ENCODE measurements at regions not wholly inside any gene's neighbourhood (a gene's known extent, or its start where the extent isn't known, plus 50 kb on each side); places are given as distances from the start of the nearest gene placed in this dataset.

DNA sequence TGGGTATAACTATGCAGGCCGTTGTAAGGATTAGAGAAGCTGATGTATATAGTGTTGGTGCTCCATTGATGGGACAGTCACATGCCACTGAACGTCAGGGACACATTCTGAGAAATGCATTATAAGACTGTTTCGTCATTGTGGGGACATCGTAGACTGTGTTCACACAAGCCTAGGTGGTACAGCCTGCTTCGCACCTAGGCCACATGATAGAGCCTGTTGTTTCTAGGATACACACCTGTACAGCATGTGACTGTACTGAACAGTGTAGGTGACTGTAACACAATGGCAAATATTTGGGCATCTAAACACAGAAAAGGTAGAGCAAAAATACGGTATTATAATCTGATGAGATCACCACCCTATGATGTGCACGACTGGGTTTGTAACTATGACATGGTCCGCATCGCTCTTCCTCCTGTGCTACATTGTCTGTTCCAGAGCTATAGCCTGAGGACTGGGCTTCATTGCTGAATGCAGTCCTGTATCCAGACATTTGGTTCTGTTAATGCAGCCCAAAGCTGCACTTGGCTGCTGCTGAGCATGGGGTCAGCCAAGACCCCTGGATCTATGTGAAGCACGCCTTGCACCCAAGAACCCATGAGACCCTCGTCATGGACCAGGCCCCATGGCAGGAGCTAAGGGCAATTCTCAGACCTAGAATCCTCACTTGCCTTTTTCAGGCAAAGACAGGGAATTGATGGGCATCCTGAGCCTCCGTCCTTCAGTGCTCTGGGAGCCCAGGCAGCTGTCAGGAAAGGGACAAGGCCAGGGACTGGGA, 51.1 kb upstream of the THY1 start:
- no peak for DNase-seq (ENCODE audit: low read depth)

DNA sequence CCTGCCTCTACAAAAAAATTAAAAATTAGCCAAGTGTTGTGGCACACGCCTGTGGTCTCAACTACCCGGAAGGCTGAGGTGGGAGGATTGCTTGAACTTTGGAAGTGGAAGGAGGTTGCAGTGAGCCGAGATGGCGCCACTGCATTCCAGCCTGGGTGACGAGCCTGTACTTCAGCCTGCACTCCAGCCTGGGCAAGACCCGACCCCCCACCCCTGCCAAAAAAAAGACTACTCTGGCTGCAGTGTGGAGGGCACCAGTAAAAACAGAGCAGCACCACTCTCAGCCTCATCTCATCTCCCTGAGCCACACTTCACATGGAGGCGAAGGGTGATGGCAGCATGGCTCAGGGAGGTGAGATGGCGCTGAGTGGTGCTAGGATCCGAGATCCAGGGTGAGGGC, 50.3 kb upstream of the THY1 start:
- DNase-seq (ENCODE audit: low read depth) = no peak

DNA sequence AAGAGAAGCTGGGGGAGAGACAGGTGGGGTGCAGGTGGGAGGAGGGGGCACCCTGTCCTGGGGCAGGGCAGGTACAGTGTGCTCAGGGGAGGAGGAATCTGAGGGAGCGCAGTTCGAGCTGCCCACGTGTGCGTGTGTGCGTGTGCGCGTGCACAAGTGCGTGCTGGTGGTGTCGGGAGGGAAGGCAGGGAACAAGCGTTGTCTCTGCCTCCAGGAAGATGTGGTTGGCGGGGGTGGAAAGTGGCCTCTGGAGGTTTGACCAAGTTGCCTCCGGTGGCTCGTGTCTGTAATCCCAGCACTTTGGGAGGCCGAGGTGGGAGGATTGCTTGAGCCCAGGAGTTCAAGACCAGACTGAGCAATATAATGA, 49.9 kb upstream of the THY1 start:
- DNase-seq (ENCODE audit: low read depth) = no peak

Measured in GM04504 (cell line).